Stimulated activated CD4-positive, alpha-beta T cell treated with anti-CD3 and anti-CD28 coated beads, TNF-alpha, amount 100 ng/mL, for 4 hours (primary cell): ENCODE measurements at regions not wholly inside any gene's neighbourhood (a gene's known extent, or its start where the extent isn't known, plus 50 kb on each side); places are given as distances from the start of the nearest gene placed in this dataset.

Experiments used
- DNase-seq, 3 experiments: peaks; one replicate each; pipeline ENCODE4 v3.0.0-alpha.2; 2020; ENCODE audit warnings: low read depth in 3 of 3

DNA sequence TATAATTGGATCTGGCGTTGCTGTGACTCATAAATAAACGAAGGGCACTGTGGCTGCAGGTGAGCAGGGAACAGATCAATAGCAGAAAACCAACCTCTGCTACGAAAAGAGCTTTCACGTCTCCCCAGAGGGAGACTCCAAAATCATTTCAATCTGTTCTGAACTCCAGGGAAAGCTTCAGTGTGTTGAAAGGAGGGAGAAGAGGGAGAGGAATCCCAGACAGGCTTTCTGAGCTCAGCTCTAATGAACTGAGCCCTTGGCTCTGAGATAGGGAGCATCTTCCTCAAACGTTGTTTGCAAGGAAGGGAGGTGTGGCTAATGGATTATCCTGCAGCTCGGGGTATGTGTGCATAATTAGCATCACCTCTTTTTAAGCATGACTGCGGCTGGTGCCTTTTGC is 288.0 kb upstream of the IRX4 start:
- DNase-seq = no peak

DNA sequence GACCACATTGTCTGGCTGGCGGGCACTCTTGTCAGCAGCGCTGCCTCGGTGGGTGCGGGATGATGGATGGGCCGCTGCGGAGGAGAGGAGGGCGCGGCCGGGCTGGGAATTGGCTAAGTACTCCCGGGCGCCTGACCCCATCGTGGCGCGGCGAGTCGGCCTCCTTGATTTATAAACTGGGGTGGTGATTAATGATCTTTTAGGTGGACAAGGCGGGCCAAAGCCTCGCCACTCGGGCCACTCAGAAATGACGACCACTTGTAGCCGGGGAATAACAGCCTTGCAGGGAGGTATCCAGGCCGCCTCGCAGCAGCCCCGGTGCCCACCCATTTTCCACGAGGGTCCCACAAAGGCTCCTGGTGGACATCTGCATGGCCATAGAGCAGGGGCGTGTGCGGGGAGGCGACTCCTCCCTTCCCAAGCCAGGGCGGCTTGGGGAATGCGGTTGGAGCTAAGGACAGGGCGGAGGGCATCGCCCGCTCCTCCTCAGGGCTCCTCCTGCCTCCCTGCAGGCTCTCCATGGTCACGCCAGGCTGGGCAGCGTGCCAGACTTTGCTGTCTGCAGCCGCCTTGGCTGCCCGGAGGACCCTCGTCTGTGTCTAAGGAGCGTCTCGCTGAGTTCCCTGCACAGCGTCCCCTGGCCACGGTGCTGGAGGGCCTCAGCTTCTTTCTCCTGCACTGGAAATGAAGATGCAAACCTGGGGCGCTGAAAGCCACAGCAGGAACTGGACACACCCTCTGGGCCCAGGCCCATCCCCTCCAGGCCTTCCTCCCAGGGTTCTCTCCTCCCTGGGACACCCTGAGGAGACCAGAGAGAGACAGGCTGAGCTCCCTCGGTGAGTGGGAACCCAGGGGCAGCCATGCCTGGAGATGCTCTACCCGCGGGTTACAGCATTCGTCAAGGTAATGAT is 287.4 kb upstream of the IRX4 start:
- DNase-seq = no peak

DNA sequence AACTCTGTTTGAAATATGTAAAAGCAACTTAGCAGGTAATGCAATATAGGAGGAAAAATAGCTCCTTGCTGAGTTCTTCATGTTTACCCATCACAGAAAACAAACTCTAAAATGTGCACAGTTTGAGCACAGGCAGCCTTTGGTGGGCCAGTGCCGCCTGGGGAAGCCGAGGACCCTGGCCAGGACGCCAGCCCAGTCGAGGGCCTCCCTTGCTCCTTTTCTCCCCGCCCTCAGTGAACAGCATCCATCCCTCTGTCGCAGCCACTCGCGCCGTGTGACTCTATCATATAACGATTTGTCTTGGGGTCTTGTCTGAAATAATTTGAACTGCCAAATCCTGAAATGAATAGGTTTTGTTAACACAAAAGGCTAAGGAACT is 286.7 kb upstream of the IRX4 start:
- no peak for DNase-seq

- no peak for DNase-seq
Observed at GRCh38 chr5:2168601-2169429, 286.1 kb upstream of the IRX4 start.

DNA sequence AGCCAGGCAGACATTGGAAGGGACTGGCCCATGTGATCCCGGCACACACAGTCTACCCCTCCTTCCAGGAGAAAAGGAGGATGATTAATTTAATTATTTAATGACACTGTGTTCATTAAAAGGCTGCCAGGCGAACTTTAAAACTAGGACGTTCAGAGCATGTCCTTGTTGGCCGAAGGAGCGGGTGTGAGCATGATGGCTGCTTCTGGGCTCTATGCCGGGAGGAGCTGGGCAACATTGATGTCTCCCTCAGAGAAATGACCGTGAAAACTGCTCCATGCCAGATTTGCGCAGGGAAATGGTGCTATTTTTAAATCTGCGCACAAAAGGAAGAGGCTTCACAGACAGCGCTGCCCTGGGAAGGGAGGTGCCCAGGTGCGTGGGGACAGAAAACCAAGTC is 284.9 kb upstream of the IRX4 start:
- no peak for DNase-seq

DNA sequence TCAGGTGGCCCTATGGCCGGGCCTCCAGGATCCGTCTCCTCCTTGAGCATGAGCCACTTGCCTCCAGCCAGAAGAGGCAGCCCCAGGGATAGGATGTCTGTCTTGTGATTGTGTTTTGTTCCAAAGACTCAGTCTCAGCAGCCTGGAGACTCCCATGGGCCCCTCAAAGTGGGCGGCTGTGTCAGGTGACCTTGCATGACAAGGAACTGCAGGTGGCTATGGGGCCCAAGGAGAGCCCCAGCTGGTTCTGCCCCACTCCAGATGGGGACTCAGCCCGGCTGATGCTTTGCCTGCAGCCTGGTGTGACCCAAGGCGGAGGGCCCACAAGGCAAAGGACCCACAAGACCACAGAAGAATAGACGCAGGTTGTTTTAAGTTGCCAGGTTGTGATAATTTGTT is 284.3 kb upstream of the IRX4 start:
- no peak for DNase-seq

GRCh38 chr5:2166306-2166978 is 283.7 kb upstream of the IRX4 start:
- DNase-seq = no peak

- DNase-seq = no peak
Observed at GRCh38 chr5:2165615-2166305, 283.0 kb upstream of the IRX4 start.

GRCh38 chr5:2165203-2165602 is 282.5 kb upstream of the IRX4 start:
- no peak for DNase-seq

DNA sequence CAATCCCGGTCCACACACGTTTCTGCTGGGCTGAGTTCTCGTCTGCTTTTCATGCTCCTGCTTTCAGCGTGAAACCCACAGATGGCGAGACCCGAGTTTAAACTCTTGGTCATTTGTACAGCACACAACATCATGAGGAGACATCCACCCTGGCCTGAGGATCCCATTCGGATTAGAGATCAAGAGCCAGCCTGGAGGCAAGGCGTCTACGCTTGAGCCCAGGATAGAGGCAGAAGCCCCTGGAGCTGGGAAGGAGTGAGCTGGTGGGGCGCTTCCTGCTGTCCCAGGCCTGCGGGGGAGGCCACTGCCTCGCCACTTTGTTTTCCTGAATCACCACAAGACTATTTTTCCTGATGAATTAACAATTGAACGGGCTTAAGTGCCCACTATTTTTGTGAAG is 281.9 kb upstream of the IRX4 start:
- DNase-seq = no peak

DNA sequence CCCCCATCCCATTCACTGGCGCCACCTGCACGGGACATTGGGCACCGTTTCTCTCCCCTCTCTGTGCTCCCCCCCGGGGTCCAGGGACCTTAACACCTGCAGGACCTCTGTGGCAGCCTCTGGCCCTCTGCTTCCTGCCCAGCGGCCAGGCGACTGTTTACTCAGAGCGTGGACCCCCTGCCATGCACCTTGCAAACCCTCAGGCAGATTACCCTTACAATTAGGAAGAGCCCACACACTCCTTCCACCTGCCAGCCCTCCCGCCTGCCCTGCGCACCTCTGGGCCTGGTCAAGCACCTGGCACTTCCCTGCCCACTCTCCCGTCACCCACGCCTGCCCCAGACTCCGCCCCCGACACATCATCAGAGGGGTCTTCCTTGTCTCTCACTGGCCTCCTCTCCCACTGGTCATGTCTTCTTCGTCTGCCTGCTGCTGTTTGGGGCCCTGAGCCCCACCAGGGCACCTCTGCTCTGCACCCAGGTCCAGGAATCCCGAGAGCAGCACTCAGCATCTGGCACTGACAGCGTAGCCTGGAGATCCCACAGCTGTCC is 281.3 kb upstream of the IRX4 start:
- no peak for DNase-seq

DNA sequence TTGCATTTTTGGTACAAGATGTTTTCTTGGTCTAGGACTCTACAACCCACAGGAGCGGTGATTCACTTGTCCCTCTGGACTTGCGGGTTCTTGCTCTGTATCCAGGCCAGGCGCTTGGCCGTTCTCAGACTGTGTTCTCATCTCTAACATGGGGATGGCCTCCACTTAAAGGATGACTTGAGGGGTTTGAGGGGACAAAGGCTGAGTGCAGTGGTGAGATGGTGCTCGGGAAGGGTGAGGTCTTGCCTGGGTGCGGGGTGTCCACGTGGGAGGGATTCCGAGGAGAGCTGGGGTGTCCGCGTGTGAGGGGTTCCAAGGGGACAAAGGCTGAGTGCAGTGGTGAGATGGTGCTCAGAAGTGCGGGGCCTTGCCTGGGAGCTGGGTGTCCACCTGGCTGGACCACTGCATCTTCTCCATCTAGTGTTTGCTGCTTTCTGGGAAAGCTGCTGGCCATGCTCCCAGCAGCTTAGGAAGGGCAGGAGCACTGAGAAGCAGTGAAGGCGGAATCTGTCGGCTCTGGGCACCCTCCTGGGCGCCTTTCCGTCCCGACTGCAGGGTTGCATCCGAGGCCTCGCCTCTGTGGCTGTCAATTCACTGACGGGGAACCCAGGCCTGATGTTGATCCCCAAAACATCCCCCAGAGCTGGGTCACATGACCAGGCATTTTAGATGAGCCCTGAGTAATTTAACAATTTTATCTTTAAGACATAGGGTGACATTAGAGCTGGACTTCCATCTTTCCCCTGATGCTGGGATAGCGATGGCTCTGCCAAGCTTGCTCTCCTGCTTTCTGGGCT is 280.5 kb upstream of the IRX4 start:
- no peak for DNase-seq

DNA sequence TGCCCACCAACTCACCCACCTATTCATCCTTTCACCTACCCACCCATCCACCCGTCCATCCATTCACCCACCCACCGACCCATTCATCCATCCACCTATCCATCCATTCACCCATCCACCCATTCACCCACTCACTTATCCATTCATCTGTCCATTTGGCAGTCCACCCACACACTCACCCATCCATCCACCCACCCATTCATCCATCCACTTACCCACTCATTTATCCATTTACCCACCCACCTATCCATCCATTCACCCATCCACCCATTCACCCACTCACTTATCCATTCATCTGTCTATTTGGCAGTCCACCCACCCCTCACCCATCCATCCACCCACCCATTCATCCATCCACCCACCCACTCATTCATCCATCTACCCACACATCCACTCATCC is 278.1 kb upstream of the IRX4 start:
- DNase-seq = no peak

DNA sequence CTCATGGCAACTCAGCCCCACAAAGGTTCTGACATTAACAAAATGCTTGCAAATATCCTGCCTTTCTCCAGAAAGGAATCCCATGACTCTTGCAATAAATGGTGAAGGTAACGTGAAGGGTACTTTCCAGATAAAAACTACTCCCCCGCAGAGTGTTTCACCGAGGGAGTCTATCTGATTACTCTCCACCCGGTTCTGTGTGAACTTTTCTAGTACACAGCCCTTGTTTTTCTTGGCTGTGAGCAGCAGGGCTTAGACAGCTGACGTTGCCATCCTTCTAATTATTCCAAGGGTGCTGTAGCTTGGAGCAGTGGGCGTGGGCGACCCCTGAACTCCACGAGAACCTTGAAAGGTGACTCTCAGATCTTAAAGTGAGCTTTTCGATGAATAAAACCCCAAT is 276.0 kb upstream of the IRX4 start:
- no peak for DNase-seq

- no peak for DNase-seq
Observed at GRCh38 chr5:2158109-2158508, 275.4 kb upstream of the IRX4 start.

DNA sequence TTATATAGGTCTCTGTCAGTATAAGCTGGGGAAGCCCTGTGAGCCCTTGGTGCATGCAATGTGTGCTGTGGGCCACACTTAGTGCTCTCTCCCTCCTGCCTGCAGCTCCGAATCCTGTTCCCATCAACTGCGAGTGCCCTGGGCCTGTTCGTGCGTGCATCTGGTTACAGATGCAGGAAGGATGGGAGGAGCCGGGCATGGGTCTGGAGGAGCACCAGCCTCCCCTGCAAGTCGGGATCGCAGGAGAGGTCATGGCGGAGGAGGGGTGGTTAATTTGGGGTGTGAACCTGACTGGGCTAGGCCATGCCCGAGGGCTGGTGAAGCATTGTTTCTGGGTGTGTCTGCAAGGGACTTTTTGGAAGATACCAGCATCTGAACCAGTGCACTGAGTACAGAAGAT is 274.6 kb upstream of the IRX4 start:
- no peak for DNase-seq

DNA sequence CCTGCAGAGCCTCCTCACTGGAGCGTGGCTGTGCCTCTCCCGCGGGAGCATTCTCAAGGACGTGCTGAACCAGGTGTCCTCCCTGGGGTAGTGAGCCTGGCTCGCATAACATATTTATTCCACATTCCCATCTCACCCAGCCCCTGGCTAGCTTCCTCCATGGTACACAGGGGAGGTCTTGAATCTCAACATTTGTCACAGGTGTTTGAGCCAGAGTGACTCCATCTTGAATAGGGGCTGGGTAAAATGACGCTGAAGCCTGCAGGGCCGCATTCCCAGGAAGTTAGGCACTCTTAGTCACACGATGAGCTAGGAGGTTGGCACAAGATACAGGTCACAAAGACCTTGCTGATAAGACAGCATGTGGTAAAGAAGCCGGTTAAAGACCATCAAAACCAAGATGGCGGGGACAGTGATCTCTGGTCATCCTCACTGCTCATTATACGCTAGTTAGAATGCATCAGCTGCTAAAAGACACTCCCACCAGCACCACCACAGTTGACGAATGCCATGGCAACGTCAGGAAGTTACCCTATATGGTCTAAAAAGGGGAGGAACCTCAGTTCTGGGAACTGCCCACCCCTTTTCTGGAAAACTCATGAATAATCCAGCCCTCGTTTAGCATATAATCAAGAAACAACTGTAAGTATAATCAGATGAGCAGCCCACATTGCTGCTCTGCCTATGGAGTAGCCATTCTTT is 273.8 kb upstream of the IRX4 start:
- no peak for DNase-seq

DNA sequence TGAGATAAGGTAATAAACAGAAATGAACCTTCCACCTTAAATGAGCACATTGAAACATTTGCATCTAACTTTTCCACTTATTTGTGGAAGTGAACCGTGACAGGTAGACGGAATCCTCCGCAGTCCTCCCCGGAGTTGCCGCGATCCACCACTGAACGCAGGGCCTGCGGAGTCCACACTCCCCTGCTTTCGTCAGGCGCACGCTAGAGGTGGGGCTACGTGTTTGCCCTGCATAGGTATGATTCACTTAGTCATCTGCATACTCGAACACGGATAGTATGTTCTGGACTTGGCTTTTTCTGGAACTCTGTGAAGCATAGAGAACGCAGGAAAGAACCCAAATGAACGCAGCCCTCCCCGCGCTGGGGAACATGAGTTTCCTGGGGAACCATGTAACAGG is 272.8 kb upstream of the IRX4 start:
- DNase-seq = no peak

DNA sequence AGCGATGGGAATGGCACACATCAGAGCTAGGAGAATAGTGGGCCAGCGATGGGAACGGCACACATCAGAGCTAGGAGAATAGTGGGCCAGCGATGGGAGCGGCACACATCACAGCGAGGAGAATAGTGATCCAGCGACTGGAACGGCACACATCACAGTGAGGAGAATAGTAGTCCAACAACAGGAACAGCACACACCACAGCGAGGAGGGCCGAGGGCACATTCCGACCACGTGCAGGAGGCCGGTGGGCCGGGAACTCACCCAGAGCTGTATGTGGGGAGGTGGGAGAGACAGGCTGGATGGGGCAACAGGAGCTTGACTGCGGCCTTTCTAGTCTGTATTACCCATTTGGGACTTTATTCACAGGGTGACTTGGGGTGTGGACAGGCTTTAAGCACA is 271.1 kb upstream of the IRX4 start:
- DNase-seq = no peak

GRCh38 chr5:2153350-2153749 is 270.6 kb upstream of the IRX4 start:
- DNase-seq = no peak
